Left lobe of liver (tissue), 2 donors: ENCODE measurements at regions not wholly inside any gene's neighbourhood (a gene's known extent, or its start where the extent isn't known, plus 50 kb on each side); places are given as distances from the start of the nearest gene placed in this dataset.
A peak's percentile ranks its signal among the peaks of the same experiment; 100 is the strongest.
"Not testable (repeated sequence)": the region's sequence is repeated elsewhere in the genome, so short reads cannot be mapped to it uniquely, and the experiment has no call there.

Experiments used
- ATAC-seq: fragments of 200-7000 bp; cut with Tn5 transposase; one replicate; pipeline ENCODE4 v1.9.1; 2020; ENCODE audit warnings: mild to moderate bottlenecking, moderate library complexity
- DNase-seq: peaks from one replicate; pipeline ENCODE4 v3.0.0-alpha.2; 2020; ENCODE audit warnings: low spot score
- donor health status: DM: no; HTN: no; CAD: no; lungs with moderate emphysema.
- donor health status: DM: no; HTN: yes; CAD: no.

DNA sequence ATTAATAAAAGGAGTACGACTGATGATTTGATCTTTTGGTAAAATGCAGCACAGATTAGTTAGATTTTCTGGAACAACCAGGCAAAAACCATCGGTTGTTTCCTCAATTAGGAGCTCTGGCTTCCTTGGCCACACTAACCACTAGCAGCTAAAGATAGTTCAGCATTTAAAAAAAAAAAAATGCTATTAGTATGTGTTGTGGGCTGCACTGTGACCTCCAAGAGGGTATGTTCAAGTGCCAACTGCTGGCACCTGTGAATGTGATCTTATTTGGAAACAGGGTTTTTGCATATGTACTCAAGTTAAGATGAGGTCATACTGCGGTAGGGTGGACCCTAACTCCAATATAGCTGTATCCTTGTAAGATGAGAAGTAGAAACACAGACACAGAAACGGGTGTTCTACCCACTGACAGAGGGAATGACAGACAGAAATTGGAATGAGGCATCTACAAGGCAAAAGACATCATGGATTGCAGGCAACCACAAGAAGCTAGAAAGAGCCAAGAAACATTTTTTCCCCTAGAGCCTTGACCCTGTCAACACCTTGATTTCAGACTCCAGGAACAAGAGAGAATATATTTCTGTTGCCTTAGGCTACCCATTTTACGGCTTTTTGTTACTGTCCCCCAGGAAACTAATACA lies 534.6 kb upstream of the ROBO2 start:
- DNase-seq = no peak
- ATAC-seq = no peak

DNA sequence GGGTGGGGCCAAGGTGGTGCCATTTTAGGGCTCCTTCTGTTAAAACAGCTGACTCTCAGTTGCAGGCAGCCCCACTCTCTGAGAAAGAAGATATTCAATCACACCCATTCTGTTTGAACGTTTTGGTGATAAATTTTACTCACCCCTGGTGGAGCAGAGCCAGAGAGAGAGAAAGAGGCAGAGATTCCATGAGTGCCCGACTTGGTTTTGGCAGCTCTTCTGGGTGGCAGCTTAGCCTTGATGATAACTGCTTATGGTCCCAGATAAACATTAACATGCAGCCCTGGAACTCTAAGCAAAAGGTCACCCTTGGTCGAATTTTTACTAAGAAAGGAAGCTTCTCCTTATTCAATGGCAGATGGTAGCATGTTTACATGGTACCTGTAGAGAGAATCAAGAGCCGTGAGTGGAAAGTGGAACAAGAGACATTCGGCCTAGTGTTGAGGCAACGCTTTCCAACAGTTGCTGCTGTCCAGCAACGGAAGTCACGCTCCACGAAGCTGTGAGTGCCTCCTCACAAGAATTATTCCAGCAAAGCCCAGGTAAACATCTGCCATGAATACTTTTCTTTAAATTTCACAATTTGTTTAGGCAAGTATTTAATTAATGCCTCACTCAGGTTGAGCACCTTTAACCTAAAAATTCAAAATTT lies 530.6 kb upstream of the ROBO2 start:
- DNase-seq = no peak
- no peak for ATAC-seq

DNA sequence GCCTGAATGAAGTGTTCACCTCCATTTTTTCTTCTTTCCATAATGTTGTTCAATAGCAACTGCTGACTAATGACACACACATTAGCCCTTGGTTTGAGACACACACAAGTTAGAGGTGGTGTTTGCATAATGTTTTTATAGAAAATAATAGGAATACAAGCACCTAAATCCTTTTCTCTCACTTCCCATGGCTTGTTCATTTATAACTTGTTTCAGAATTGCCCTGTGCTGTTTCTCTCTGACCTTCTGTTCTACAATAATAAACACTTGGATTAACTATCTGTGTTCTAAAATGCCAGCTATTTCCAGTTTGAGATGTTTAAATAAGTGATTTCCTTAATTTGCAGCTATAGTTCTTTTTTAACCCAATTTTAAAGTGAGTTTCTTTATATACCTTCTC lies 525.1 kb upstream of the ROBO2 start:
- ATAC-seq (no peak), DNase-seq (no peak)

DNA sequence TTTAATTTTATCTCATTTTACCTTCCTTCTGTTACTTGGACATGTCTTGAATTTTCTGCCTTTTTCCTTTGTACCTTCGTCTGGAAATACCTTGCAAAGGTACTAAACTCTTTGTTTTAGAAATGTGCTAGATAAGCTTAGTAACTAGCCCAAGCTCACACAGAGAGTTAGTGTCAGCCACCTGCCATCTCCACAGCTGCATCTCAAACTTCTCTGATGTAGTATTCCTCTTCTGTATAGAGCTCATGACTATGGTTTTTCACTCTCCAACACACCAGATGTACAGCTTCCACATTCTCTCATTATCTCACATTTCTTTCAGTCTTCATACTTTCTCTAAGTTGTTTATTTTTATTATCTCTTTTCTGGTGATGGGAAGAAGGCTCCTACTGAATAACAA lies 516.6 kb upstream of the ROBO2 start:
- ATAC-seq = no peak
- no peak for DNase-seq

DNA sequence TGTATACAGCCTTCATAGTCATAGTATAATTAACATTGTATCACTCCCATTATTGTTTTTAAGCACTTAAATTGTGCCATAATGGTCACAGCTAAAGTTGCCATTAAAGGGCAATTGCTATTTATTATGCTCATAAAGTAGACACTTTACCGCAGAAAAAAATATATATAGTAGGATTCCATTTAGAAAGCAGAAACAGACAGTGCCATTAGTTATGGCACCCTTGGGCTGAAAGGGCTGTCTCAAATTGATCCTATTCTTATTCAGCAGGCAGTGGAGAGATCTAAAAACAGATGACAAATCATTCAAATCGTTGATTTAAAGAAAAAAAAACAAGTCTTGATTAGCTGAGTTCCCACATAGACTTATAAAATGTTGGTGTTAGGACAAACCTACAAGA lies 514.2 kb upstream of the ROBO2 start:
- no peak for ATAC-seq
- DNase-seq = no peak

DNA sequence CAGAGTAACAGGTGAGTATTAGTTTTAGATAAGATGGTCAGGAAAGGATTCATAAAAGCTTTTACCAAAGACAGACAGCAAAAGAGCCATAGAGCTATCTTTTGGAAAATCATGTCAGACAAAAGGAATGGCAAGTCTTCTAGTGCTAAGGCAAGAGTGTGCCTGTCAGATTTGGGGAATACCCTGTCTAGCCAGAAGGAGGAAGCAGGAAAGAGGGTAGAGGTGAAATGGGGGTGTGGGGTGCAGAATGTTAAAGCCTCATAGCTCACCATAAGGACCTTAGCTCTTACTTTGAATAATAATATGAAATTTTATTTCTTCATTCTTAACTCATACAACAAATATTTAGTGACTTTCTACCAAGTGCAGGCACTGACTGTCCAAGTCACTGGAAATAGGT lies 512.1 kb upstream of the ROBO2 start:
- ATAC-seq = no peak
- DNase-seq = no peak

DNA sequence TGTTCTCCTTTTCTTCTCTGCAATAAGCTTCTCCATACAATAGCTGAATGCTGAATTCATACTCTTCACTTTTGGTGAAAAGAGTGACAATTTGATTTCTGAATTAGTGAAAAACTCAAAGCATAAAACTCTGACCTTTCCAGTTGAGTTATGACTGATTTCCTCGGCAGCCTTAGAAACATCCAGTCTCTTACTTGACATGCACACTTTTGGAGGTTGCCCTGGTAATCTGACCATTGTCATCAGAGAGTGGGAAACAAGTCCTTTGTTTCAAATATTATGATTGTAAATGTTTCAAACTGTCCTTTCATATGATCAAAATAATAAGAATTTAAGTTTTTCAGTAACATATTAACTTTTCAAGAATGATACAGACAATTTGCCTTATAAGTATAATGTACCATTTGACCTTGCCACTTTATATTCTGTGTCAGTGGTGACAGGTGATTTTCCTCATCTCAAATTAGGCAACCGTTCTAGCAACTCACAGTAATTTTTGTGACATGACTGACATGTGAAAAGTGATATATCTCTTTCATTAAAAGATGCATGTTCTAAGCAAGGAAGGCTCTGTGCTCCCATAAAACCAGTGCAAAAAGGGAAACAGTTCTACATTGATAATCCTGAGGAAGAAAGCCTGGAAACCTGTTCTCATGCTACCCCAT lies 507.6 kb upstream of the ROBO2 start:
- no peak for DNase-seq

DNA sequence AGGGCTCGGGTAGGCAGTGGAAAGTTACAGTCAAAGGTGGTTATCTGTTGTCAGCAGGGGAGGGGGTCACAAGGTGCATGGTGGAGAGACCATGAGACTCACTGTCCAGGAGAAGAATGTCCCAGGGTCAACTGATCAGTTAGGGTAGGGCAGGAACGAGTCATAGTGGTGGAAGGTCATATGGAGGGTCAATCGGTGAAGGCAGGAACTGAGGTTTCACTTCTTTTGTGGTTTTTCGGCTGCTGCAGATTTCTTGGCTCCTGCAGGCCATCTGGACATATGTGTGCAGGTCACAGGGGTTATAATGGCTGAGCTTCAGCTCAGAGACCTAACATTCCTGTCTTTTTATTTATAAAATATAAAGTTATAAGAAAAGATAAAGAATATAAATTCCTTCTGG lies 506.2 kb upstream of the ROBO2 start:
- DNase-seq, ATAC-seq: not testable (repeated sequence)

More for the DNA sequence above, 507.6 kb upstream of the ROBO2 start:
- no peak for ATAC-seq

DNA sequence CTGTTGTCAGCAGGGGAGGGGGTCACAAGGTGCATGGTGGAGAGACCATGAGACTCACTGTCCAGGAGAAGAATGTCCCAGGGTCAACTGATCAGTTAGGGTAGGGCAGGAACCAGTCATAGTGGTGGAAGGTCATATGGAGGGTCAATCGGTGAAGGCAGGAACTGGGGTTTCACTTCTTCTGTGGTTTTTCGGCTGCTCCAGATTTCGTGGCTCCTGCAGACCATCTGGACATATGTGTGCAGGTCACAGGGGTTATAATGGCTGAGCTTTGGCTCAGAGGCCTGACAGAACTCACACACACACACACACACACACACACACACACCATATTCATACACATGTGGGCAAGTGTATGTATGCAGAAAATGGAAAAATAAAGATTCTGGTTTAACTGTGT lies 502.0 kb upstream of the ROBO2 start:
- DNase-seq, ATAC-seq: not testable (repeated sequence)

DNA sequence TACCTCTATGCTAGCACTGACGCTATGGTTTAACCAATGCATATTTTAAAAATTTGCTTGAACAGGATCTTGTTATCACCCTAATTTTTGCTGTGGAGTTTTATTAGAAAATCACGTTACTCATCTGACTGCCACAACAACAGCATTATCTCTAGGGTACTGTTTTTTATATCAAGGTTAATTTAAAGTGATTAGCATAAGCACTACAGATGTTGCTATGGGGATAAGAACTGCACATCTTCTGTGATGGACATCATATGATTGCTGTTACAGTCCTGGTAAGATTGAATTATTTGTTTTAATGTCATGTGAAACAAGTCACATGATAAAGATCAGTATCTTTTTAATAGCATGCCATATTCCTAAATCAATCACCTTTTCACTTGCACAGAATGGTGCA lies 492.2 kb upstream of the ROBO2 start:
- DNase-seq = no peak
- no peak for ATAC-seq

DNA sequence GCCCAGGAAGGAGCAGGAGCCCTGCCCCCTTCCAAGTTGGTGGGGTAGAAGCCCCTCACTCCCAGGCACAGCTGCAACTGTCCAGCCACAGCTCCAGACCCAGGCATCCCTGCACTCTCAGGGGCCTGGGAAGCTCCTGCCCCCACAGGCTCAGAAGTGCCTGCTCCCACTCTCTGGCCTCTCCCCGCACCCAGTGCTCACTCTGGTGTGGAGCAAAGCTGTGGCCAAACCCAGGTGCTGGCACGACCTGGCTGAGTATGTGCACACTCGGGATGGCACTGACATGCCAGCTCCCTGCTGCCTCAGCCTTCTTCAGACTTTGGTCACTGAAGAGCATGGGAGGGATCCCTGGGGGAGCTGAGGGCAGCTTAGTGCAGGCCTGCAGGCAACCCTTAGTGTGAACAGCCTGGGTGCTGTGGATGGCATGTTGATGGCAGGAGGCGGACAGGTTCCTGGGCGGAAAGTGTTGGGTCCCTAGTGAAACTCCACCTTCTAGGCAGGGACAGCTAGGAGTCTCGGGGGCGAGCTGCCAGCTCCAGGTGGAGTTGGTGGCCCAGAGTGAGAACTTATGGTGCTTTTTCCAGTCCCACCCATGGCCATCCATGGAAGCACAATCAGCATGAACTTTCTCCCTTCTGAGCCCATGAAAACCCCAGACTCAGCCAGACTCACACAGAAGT lies 489.2 kb upstream of the ROBO2 start:
- ATAC-seq (no peak), DNase-seq (no peak)

DNA sequence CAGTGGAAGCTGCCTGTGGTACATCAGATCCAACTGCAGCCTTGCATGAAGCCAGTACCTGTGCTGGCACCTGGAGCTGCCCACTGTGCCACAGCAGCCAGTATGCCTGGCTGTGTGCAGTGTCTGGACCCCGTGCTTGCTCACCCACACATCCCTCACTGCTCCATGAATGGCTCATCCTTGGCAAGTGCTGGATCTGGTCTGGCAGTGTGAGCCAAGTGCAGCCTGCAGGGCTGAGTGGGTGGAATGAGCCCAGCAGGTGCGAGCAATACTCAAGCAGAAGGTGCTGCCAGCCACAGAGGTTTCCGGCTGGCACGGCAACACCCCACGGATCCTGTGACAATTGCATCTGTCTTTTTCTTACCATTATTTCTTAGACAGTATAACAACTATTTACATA lies 488.2 kb upstream of the ROBO2 start:
- ATAC-seq = no peak
- DNase-seq = no peak

DNA sequence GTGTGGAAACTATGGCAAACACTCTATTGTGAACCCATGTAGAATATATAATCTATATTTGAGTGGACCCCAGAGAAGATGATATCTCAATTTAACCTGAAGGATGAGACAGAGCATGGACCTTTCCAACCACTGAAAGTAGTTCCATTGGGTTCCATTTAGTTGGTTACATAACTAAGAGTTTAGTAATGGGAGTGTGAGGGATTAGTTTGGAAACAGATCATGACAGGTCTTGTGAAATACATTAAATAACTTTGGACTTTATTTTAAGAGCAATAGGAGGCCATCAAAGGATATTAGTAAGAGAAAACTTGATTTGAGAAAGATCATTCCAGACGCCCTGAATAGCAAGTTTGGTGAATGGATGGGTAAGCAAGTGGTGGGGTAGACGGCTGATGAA lies 487.2 kb upstream of the ROBO2 start:
- no peak for ATAC-seq
- DNase-seq = no peak

DNA sequence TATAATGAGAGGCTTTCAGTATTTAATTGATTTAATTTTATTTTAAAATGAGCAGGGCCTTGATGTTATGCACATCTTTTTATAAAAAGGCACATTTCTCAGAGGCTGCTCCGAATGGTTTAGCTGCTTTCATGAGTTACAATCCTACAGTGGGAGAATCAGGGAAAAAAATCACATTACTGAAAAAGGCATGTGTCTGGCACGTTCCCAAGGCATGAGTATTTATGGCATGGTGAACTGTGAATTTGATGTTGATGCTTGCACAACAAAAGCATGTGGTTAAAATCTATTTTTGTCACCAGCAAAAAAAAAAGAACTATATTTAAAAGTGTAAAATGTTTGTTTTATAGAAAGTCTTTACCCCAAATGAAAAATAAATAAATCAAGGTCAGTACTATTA lies 485.2 kb upstream of the ROBO2 start:
- DNase-seq = no peak
- ATAC-seq = no peak

DNA sequence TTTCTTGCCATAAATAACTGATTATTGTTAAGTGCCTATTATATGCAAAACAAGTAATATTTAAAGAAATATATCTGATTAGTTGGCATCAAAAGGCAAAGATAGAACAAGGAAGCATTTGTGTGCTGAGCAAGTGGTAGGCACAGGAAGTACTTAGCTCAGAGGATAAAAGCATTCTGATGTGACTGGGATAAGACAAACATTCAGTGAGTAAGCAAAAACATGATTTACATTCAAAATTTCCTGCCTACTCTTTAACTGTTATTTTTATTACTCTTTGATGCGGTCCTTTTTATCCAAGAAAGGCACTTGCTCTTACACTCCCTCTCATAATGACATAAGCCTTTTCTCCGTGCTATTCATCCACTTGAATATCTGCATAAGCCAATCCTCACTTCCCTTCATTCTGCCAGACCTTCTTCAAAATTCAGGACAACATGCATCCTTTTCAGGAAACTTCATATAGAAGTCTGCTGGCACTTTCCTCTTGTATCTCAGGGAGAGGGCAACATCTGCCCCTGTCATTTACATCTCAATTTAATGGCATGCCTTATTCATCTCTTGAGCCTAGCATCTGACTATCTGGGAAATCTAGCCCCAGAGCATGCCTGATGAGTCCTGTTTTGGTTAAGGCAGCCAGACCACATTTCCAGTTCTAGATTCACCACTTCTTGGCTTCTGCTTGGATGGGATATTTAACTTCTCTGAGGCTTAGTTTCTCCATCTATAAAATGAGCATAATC lies 478.2 kb upstream of the ROBO2 start:
- no peak for ATAC-seq
- no peak for DNase-seq

DNA sequence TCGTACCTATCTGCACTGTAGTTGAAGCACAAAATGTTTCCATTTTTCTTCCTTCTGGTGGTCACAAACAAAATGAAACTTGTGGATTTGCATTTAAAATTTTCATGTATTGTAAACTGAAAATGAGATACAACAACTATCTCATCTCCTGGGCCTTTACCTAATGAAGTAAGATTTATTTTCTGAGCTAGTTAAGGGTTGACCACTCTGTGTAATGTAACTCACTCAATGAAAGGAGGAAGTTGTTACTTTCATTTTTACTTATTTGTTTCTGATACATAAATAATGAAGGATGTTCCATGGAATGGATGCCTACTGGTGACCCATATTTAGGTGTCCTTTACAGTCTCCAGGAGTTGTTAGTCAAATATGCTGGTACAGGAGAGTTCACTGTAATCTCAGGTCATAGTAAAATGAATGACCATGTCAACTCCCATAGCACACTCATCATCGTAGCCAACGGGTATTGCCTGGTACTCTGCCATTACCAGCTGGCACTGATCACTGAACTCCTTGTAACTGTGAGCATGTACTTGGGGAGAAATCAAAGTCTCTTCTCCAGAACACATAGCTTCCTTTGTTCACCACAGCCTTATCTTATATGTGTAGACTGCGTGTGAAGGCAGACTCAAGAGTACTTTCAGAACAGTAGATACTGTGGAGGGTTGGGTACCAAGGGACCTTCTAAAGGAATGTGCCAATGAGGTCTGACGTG lies 474.2 kb upstream of the ROBO2 start:
- ATAC-seq = no peak
- no peak for DNase-seq

DNA sequence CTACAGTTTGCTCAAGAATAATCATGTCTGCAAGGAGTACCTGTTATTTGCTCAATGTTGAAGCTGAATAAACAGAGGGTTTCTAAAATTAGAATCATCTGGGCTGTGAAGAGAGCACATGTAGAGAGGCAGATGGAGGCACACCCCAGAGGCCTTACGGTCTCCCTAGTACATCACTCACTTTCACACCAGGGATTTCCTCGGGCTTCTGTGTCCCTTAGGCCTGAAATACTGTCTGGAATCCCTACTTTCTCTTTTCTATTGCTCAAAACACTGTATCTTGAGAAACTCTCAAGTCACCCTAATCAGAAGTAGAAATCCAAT lies 473.7 kb upstream of the ROBO2 start:
- DNase-seq (no peak), ATAC-seq (no peak)

DNA sequence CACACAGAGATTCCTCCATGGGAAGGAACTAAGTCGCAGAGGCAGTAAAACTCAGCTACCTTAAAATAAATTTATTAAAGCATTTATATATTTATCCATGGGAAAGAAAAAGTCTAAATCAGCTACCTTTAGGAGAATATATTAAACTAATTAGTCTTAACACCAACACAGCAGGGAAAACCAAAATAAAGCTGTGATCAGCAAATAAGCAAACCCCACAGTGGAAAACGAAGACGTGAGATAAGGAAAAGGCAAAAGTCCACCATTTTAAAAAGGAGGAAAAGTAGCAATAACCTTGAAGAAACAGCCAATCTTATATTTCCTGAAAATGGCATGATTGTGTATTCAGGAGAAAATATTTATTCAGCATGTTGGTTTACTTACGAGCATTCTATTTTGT lies 473.0 kb upstream of the ROBO2 start:
- ATAC-seq (no peak), DNase-seq (no peak)

DNA sequence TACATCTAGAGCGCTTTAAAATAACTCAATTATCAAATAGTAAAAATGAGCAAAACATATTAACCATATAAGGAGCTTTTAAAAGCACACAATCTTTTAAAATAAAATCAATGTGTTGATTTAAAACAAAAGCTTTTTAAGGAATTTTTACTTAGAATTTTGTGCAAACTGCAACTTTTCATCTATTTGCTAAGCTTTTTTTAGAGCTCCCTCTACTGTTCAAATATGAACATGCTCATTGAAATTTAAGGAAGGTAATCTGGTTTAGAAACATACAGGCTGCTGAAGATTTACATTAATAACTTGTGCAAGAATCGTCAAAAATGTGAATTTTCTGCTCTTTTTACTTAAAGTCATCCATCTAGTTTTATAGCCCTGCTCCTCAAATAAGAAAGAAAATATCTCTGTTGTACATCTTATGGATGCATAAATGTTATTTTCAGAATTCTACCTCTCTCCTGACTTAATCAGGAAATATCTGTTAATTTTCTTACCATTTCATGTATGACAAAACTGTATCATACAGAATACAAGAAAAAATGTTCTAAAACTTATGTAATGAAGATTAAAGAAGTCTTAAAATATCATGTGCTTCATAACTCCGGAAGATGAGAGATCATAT lies 469.4 kb upstream of the ROBO2 start:
- DNase-seq = no peak
- peak; percentile 36 for ATAC-seq

DNA sequence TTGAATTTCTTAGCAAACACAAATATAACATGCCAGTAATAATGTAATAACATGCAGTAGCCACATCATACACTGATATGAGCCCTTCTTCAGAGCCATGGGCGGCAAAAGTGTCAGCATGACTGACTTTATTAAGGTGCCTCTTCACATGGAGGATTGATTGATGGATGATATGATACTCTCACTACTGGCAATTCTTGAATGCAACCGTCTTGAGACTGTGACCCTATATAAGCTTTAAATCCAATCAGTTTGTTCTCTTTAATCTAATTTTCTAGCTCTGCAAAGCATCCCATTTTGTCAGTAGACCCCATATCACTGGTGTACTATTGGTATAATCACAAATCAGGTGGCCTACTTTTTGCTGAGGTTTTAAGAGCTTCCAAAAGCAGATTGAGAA lies 463.7 kb upstream of the ROBO2 start:
- DNase-seq = no peak
- ATAC-seq = no peak
